22Rv1 (cell line): ENCODE measurements at regions not wholly inside any gene's neighbourhood (a gene's known extent, or its start where the extent isn't known, plus 50 kb on each side); places are given as distances from the start of the nearest gene placed in this dataset.

Experiments used
- CTCF ChIP-seq: fragments of 450-650 bp; IDR thresholded peaks from 2 replicates; pipeline ENCODE4 v1.5.1; 2017; ENCODE audit warnings: mild to moderate bottlenecking
- ZFX ChIP-seq: fragments of 450-650 bp; IDR thresholded peaks from 2 replicates; pipeline ENCODE4 v1.6.1; 2017; ENCODE audit warnings: antibody characterized with exemption, borderline replicate concordance

DNA sequence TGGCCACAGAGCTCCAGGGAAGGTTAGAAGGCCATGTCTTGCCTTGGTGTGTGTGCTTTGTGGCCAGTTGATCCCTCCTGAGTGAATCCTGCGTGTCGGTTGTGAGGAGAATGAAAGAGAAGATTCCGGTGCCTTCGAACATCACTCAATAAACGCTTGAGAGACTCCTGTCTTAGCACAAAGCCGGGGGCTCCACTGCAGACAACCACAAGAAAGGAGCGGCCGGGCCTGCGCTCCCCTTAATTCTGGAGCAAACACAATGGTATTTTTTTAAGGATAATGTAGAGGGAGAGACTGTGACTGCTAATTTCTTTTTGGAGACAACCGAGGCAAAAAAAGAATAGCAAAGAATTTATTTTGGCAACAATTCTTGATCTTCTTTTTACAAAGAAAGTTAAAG lies 286.8 kb upstream of the SHH start:
- TF ChIP-seq CTCF (no peak), ZFX (no peak)
